ENCODE measurements at regions not wholly inside any gene's neighbourhood (a gene's known extent, or its start where the extent isn't known, plus 50 kb on each side); places are given as distances from the start of the nearest gene placed in this dataset.

DNA sequence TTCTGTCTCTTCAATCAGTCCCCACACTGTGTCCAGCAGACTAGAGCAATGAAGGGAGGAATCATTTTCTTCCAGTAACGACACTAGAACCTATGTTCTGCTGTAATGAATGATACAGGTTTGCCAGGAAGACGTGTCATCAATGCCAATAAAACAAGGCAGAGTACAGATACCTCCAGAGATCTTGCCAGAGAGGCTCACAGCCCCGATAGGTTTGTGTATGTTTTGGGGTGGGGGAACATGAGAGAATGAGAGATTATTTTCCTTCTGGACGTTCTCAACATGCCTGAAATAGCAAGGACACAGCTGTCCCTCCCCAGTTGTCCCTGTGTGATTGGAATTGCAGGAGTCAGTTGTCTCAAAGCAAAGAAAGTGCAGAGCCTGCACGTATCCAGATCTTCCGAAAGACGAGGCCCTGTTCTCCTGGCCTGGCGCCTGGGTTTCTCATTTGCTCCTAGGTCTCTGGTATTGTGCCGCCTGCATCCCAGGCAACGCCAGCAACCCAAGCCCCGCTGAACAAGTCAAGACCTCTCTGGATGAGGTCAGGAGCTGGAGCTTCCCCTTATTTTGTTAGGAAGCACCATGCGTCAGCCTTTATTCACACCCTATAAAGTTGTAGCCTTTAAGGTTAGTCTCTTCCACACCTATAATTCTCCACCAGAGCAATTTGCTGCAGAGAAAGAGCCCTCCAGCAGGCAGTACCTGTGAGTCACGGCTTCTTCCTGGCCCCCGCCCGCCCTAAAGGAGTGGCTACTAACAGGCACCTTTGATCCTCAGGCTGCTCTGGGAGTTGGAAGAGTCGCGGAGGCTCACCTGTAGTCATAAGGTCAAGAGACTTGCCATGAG, 130.5 kb downstream of the TOMM20 start (continued):
- TF ChIP-seq, protein P1, sequence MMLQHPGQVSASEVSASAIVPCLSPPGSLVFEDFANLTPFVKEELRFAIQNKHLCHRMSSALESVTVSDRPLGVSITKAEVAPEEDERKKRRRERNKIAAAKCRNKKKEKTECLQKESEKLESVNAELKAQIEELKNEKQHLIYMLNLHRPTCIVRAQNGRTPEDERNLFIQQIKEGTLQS (IDR thresholded peaks at IDR 0.05) = no peak
- TF ChIP-seq POLR2A (IDR thresholded peaks at IDR 0.05; ENCODE audit: borderline replicate concordance, extremely low read depth, insufficient read depth, insufficient read length) = no peak
- TF ChIP-seq SP1 (IDR thresholded peaks at IDR 0.05; ENCODE audit: low read depth) = peak; percentile 95
- peak; percentile 86 for TF ChIP-seq FOSL1 (IDR thresholded peaks at IDR 0.05; ENCODE audit: low read depth)
- TF ChIP-seq ZFX (IDR thresholded peaks at IDR 0.05) = no peak
- peak; percentile 77; the same call in 1 of the 2 replicates for TF ChIP-seq CBX3 (IDR thresholded peaks at IDR 0.05; ENCODE audit: low read depth)
- TF ChIP-seq RAD21 (IDR thresholded peaks at IDR 0.05; ENCODE audit: low read depth) = peak; percentile 55

DNA sequence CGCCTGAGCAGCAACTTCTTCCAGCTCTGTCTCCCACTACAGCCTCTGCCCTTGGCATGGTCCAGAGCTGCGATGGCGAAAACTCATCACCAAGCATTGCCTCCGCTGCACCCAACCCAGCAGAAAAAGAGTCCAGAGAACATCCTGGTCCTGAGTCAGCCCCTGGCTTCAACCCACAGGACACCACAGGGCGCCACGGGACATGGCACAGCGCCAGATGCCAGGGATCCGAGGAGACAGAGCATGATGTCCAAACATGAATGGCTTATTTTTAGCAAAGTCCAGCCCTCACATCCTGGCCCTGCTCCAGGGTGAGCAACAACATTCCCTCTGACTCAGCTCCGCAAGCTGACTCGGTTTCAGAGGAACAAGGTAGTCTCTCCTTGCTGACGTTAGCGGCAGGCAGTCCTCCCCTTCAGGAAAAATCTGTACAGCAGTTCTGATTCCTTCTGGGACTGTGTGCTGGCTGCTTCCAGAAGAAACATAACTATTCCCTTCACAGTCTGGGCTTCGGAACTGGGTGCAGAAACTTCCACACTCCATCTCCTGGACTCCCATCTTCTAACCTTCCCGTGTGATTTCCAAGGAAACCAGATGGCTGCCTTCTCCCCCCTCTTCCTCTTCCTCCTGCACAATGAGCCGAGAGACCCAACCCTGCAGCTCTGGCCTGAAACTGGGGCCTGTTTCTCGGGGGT, 131.3 kb downstream of the TOMM20 start:
- peak overlapping the region; percentile 61 for H3K9ac ChIP-seq (ENCODE audit: low read length)
- no TSS peak for BruUV-seq (replicated peaks)
- RAD21 ChIA-PET (ENCODE audit: low non-redundant PET in 1 of 2, low total read pairs in 2 of 2, uncharacterized antibody in 2 of 2, unreplicated experiment in 2 of 2) = interaction anchor here in 1 of 2 experiments (1.1 kb wide), 1 partner anchor 273 kb away, joined by 3 read pairs; no protein-coding TSS in a partner anchor
- TF ChIP-seq, protein P2, sequence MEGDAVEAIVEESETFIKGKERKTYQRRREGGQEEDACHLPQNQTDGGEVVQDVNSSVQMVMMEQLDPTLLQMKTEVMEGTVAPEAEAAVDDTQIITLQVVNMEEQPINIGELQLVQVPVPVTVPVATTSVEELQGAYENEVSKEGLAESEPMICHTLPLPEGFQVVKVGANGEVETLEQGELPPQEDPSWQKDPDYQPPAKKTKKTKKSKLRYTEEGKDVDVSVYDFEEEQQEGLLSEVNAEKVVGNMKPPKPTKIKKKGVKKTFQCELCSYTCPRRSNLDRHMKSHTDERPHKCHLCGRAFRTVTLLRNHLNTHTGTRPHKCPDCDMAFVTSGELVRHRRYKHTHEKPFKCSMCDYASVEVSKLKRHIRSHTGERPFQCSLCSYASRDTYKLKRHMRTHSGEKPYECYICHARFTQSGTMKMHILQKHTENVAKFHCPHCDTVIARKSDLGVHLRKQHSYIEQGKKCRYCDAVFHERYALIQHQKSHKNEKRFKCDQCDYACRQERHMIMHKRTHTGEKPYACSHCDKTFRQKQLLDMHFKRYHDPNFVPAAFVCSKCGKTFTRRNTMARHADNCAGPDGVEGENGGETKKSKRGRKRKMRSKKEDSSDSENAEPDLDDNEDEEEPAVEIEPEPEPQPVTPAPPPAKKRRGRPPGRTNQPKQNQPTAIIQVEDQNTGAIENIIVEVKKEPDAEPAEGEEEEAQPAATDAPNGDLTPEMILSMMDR (IDR thresholded peaks at IDR 0.05 in 2 of 3, conservative IDR thresholded peaks at IDR 0.05 in 1 of 3; ENCODE audit: borderline replicate concordance in 1 of 3, insufficient read depth in 1 of 3, low read depth in 2 of 3, low read length in 2 of 3) = no peak
- peak; percentile 98 for TF ChIP-seq JUND (IDR thresholded peaks at IDR 0.05)
- no peak for TF ChIP-seq POLR2A (IDR thresholded peaks at IDR 0.05; ENCODE audit: borderline replicate concordance, extremely low read depth, insufficient read depth, insufficient read length)
- TF ChIP-seq EZH2 (IDR thresholded peaks at IDR 0.05) = no peak
- no peak; the same call in 1 of the 2 replicates for TF ChIP-seq ELF1 (IDR thresholded peaks at IDR 0.05; ENCODE audit: borderline replicate concordance, low read depth)
- TF ChIP-seq, protein P3, sequence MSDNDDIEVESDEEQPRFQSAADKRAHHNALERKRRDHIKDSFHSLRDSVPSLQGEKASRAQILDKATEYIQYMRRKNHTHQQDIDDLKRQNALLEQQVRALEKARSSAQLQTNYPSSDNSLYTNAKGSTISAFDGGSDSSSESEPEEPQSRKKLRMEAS (IDR thresholded peaks at IDR 0.05) = peak; percentile 96
- TF ChIP-seq ZFX (IDR thresholded peaks at IDR 0.05) = no peak
- TF ChIP-seq CEBPB (IDR thresholded peaks at IDR 0.05; ENCODE audit: low read depth) = peak; percentile 96
- no peak for TF ChIP-seq EZH2phosphoT487 (IDR thresholded peaks at IDR 0.05; ENCODE audit: borderline replicate concordance)
- TF ChIP-seq, protein P1 (IDR thresholded peaks at IDR 0.05) = peak; percentile 90; the same call in 1 of the 2 replicates
- TF ChIP-seq RAD21 (IDR thresholded peaks at IDR 0.05; ENCODE audit: low read depth) = peak; percentile 63
- peak; percentile 92 for TF ChIP-seq FOSL1 (IDR thresholded peaks at IDR 0.05; ENCODE audit: low read depth)
- TF ChIP-seq SIN3A (IDR thresholded peaks at IDR 0.05; ENCODE audit: low read depth) = peak; percentile 99
- TF ChIP-seq YY1 (IDR thresholded peaks at IDR 0.05; ENCODE audit: extremely low read depth, insufficient replicate concordance, low read depth, low read length) = peak; percentile 66
- peak; percentile 88 for TF ChIP-seq SRF (IDR thresholded peaks at IDR 0.05; ENCODE audit: low read depth)
- no peak for TF ChIP-seq EGR1 (IDR thresholded peaks at IDR 0.05; ENCODE audit: low read depth)
- TF ChIP-seq TCF7L2 (IDR thresholded peaks at IDR 0.05; ENCODE audit: borderline replicate concordance, extremely low read depth, insufficient read depth, insufficient read length) = peak; percentile 88
- TF ChIP-seq POLR2AphosphoS5 (IDR thresholded peaks at IDR 0.05; ENCODE audit: low read depth, low read length) = peak; percentile 95

More for the DNA sequence above, 131.3 kb downstream of the TOMM20 start:
- ChIA-PET POLR2A (interaction anchor here (1.0 to 2.7 kb wide), 5 partner anchors 11 to 386 kb away, joined by 3 to 8 read pairs (median 7); no protein-coding TSS in a partner anchor), CTCF (interaction anchor here (1.0 to 1.3 kb wide), 4 partner anchors 14 to 498 kb away, joined by 3 to 5 read pairs (median 4); no protein-coding TSS in a partner anchor)
- H3K27ac ChIP-seq (ENCODE audit: low read depth, low read length) = peak overlapping the region; percentile 52
- intact Hi-C loops (cut with micrococcal nuclease) = loop anchor here (1.0 to 5.0 kb wide), 3 partner anchors 81 to 500 kb away; no protein-coding TSS in a partner anchor
- H2AFZ ChIP-seq (ENCODE audit: low read depth, low read length, poor library complexity, severe bottlenecking) = peak overlapping the region; percentile 88
- H3K4me3 ChIP-seq (replicated peaks in 1 of 2; ENCODE audit: low read depth in 1 of 2, low read length in 2 of 2) = peak overlapping the region; percentile 29 to 45
- H3K4me1 ChIP-seq (ENCODE audit: control insufficient read depth in 1 of 2, insufficient read depth in 2 of 2, low read length in 2 of 2) = peaks cover 30 to 38% of the 10 kb centered on the region in 2 experiments
- H3K4me2 ChIP-seq (ENCODE audit: low read length) = peak overlapping the region; percentile 81
- DNase-seq (ENCODE audit: low read depth, low spot score) = peak; percentile 97
- no peaks in the 10 kb centered on the region for H4K20me1 ChIP-seq (ENCODE audit: insufficient read depth)
- no peaks in the 10 kb centered on the region for H3K9me2 ChIP-seq (ENCODE audit: insufficient read depth)
- H3K79me2 ChIP-seq (ENCODE audit: insufficient read depth, low read length) = no peaks in the 10 kb centered on the region
- no peaks in the 10 kb centered on the region; the same call in 1 of the 2 replicates for H3K27me3 ChIP-seq (ENCODE audit: insufficient read depth, low read length)
- ATAC-seq = peak; percentile 75
- no peaks in the 10 kb centered on the region for H3K36me3 ChIP-seq (ENCODE audit: control insufficient read depth in 1 of 2, insufficient read depth in 2 of 2, low read length in 2 of 2)
- H3K9me3 ChIP-seq (ENCODE audit: control insufficient read depth in 1 of 2, insufficient read depth in 1 of 2, low read depth in 1 of 2, low read length in 2 of 2) = no peaks in the 10 kb centered on the region
